HepG2 (cell line): ENCODE measurements at regions not wholly inside any gene's neighbourhood (a gene's known extent, or its start where the extent isn't known, plus 50 kb on each side); places are given as distances from the start of the nearest gene placed in this dataset.

Experiments used
- ATAC-seq: fragments of 200-7000 bp; cut with Tn5 transposase; 3 replicates; pipeline ENCODE4 v1.9.1; 2020; ENCODE audit warnings: mild to moderate bottlenecking, moderate library complexity
- BruUV-seq: library from RNA; stranded (reverse); fragments of 400-500 nt; replicated peaks from 2 replicates; lab custom pipeline; 2021; lab: Mats Ljungman, UMichigan
- CTCF ChIA-PET: fragments of 300-600 bp; formaldehyde crosslinking; extraction: SDS; loops from one replicate; lab custom pipeline; 2021; ENCODE audit warnings: low total read pairs, inconsistent platforms, low intra/inter-chr PET ratio; lab: Yijun Ruan, JAX
- POLR2A ChIA-PET: fragments of 350-600 bp; sonication (Branson Sonifier 250); formaldehyde crosslinking; loops from one replicate; lab custom pipeline; 2020; ENCODE audit warnings: antibody characterized with exemption, inconsistent platforms; lab: Yijun Ruan, JAX
- DNase-seq: peaks from one replicate; pipeline ENCODE4 v3.0.0-alpha.2; 2015; ENCODE audit warnings: low spot score
- FAIRE-seq: peaks from 3 replicates; lab custom pipeline; 2011; peaks lifted over from hg19 to GRCh38; lab: Jason Lieb, UNC
- H2AFZ ChIP-seq: one replicate; pipeline ENCODE4 v1.6.1; 2011; ENCODE audit warnings: low read length, inconsistent platforms
- H3K27ac ChIP-seq: fragments of 300-600 bp; 3 replicates; pipeline ENCODE4 v1.8.0; 2011; ENCODE audit warnings: mixed run types, mild to moderate bottlenecking, mixed read lengths, low read length, inconsistent platforms; ENCODE audit not compliant: insufficient read depth; ENCODE audit errors: extremely low read length
- H3K27me3 ChIP-seq, 2 experiments: fragments of 200-600 bp in 1 of 2; 2 replicates in 1 of 2; 3 replicates in 1 of 2; pipeline versions ENCODE4 v1.6.0 to v1.8.0; 2011; ENCODE audit warnings: low read length in 2 of 2, mild to moderate bottlenecking in 2 of 2, moderate library complexity in 2 of 2, inconsistent platforms in 1 of 2; ENCODE audit not compliant: insufficient read depth in 2 of 2, control insufficient read depth in 1 of 2
- H3K36me3 ChIP-seq, 2 experiments: fragments of 200-600 bp in 1 of 2; replicated peaks in 1 of 2; 2 replicates in 1 of 2; 3 replicates in 1 of 2; pipeline versions ENCODE4 v1.5.1 to v1.8.0; 2011; ENCODE audit warnings: low read length in 2 of 2, inconsistent platforms in 1 of 2; ENCODE audit not compliant: insufficient read depth in 2 of 2, control insufficient read depth in 1 of 2
- H3K4me1 ChIP-seq: 2 replicates; pipeline ENCODE4 v1.5.1; 2012; ENCODE audit warnings: low read length, inconsistent platforms; ENCODE audit not compliant: insufficient read depth
- H3K4me2 ChIP-seq: 2 replicates; pipeline ENCODE4 v1.6.0; 2011; ENCODE audit warnings: low read depth, low read length, inconsistent platforms
- H3K4me3 ChIP-seq, 3 experiments: fragments of 200-600 bp in 1 of 3; sonication (generic), shearing (Covaris generic) in 1 of 3; replicated peaks in 1 of 3; 2 replicates each; pipeline ENCODE4 v1.5.1; 2011 to 2016; ENCODE audit warnings: low read length in 3 of 3, inconsistent platforms in 2 of 3, low read depth in 2 of 3, mild to moderate bottlenecking in 2 of 3, control low read depth in 1 of 3, mixed read lengths in 1 of 3; ENCODE audit not compliant: insufficient read depth in 1 of 3
- H3K79me2 ChIP-seq: one replicate; pipeline ENCODE4 v1.6.1; 2011; ENCODE audit warnings: low read length, inconsistent platforms; ENCODE audit not compliant: insufficient read depth
- H3K9ac ChIP-seq: 2 replicates; pipeline ENCODE4 v1.6.0; 2011; ENCODE audit warnings: mild to moderate bottlenecking, low read depth, low read length, inconsistent platforms; ENCODE audit not compliant: insufficient read depth
- H3K9me3 ChIP-seq: 2 replicates; pipeline ENCODE4 v1.5.1; 2012; ENCODE audit warnings: mild to moderate bottlenecking, low read length
- H4K20me1 ChIP-seq: 2 replicates; pipeline ENCODE4 v1.6.0; 2011; ENCODE audit warnings: inconsistent platforms, mild to moderate bottlenecking, low read length, moderate library complexity; ENCODE audit not compliant: insufficient read depth
- CREBL2 ChIP-seq: sonication (generic); formaldehyde crosslinking; IDR thresholded peaks from 2 replicates; pipeline ENCODE4 v1.8.1; 2023; ENCODE audit warnings: missing genetic modification reagents, mild to moderate bottlenecking, borderline replicate concordance
- DPF2 ChIP-seq: sonication (generic); formaldehyde crosslinking; IDR thresholded peaks from 2 replicates; pipeline ENCODE4 v1.4.0; 2020; ENCODE audit warnings: mild to moderate bottlenecking, low read depth, missing genetic modification reagents, borderline replicate concordance
- GATA4 ChIP-seq: sonication (generic); IDR thresholded peaks from 2 replicates; pipeline ENCODE4 v1.6.1; 2016; ENCODE audit warnings: antibody characterized with exemption, low read depth, borderline replicate concordance
- HINFP ChIP-seq: sonication (generic); formaldehyde crosslinking; IDR thresholded peaks from 2 replicates; pipeline ENCODE4 v1.4.0; 2020; ENCODE audit warnings: low read depth, mild to moderate bottlenecking, missing genetic modification reagents
- IKZF4 ChIP-seq: sonication (generic); formaldehyde crosslinking; IDR thresholded peaks from 2 replicates; pipeline ENCODE4 v1.5.1; 2020; ENCODE audit warnings: borderline replicate concordance, mild to moderate bottlenecking, low read depth, missing genetic modification reagents; ENCODE audit errors: not compliant biosample characterization
- JDP2 ChIP-seq: sonication (generic); formaldehyde crosslinking; IDR thresholded peaks from 2 replicates; pipeline ENCODE4 v1.8.1; 2022; ENCODE audit warnings: missing genetic modification reagents, borderline replicate concordance
- KAT8 ChIP-seq: IDR thresholded peaks from 2 replicates; pipeline ENCODE4 v1.6.1; 2016; ENCODE audit warnings: missing genetic modification reagents, missing compliant biosample characterization
- MXD3 ChIP-seq: IDR thresholded peaks from 2 replicates; pipeline ENCODE4 v1.6.1; 2016; ENCODE audit warnings: mild to moderate bottlenecking, missing biosample characterization, missing genetic modification reagents
- PHB2 ChIP-seq: fragments of 450-650 bp; IDR thresholded peaks from 2 replicates; pipeline ENCODE4 v1.6.1; 2018; ENCODE audit not compliant: partially characterized antibody
- ZHX1 ChIP-seq: sonication (generic); formaldehyde crosslinking; IDR thresholded peaks from 2 replicates; pipeline ENCODE4 v1.8.1; 2022; ENCODE audit warnings: low read depth, mild to moderate bottlenecking, missing genetic modification reagents
- WGBS: methylation state at CpG from one replicate; pipeline ENCODE4 v1.1.6; 2017; ENCODE audit warnings: low lambda C conversion rate; 5-methylcytosine and 5-hydroxymethylcytosine counted together
- in situ Hi-C: cut with HindIII; loops from 2 replicates; pipeline ENCODE4 v1.10.0; 2017; ENCODE audit warnings: low pct_unique_long_range_greater_than_20kb; ENCODE audit not compliant: extremely low pct_ligation_motif_present
- intact Hi-C: fragments of 100-400 bp; cut with micrococcal nuclease; formaldehyde crosslinking; loops from one replicate; pipeline ENCODE4 v1.10.0; 2022; ENCODE audit not compliant: unreplicated experiment

- TF ChIP-seq KAT8 (no peak), MXD3 (CRISPR knock-in tag) (no peak), HINFP (no peak), CREBL2 (CRISPR knock-in tag) (no peak), IKZF4 (CRISPR knock-in tag) (no peak)
- TF ChIP-seq, all 625 proteins: peak for 0
These were observed 266.7 kb upstream of the CDYL start (continued) for GRCh38 chr6:4509506-4509905.

- BruUV-seq: no TSS peak
- ATAC-seq: no peak
- Histone ChIP-seq H3K79me2 (no peaks in the 10 kb centered on the region), H3K9ac (no peak overlapping the region), H2AFZ (no peak overlapping the region), H3K27me3 (peaks cover 0 to 17% of the 10 kb centered on the region in 2 experiments; a peak in 2 of 5 replicates), H3K36me3 (no peaks in the 10 kb centered on the region), H4K20me1 (no peaks in the 10 kb centered on the region), H3K27ac (no peak overlapping the region), H3K4me3 (no peak overlapping the region), H3K4me2 (no peak overlapping the region), H3K4me1 (no peaks in the 10 kb centered on the region), H3K9me3 (no peaks in the 10 kb centered on the region)
- POLR2A ChIA-PET: no interaction called here
- in situ Hi-C loops: no loop called here
- intact Hi-C loops: no loop called here
- FAIRE-seq: no peak
- no peak for DNase-seq
- 0% methylated on average over 1 of the region's 1 CpG for WGBS
- TF ChIP-seq GATA4 (no peak), ZHX1 (no peak), DPF2 (CRISPR knock-in tag) (no peak), PHB2 (no peak), JDP2 (CRISPR knock-in tag) (no peak)
- CTCF ChIA-PET: no interaction called here
These were observed 269.4 kb upstream of the CDYL start for GRCh38 chr6:4506792-4507191.
